ENCODE measurements at regions not wholly inside any gene's neighbourhood (a gene's known extent, or its start where the extent isn't known, plus 50 kb on each side); places are given as distances from the start of the nearest gene placed in this dataset.

- H3K4me1 Mint-ChIP-seq (ENCODE audit: low read depth): no peaks in the 10 kb centered on the region
- no peak for TF ChIP-seq CTCF (IDR thresholded peaks at IDR 0.05)
- H3K36me3 Mint-ChIP-seq (ENCODE audit: low read depth): no peaks in the 10 kb centered on the region
- H3K9me3 Mint-ChIP-seq: no peaks in the 10 kb centered on the region; the same call in 1 of the 2 replicates
- DNase-seq: no peak
- H3K27me3 Mint-ChIP-seq (ENCODE audit: insufficient read depth): peaks cover 2% of the 10 kb centered on the region; the same call in 1 of the 2 replicates
- no peak overlapping the region for H3K4me3 Mint-ChIP-seq
- no peak overlapping the region for H3K27ac Mint-ChIP-seq
Measured at GRCh38 chr2:58866527-58866926, 625.4 kb upstream of the FANCL start.

GRCh38 chr2:58866040-58866439, 624.9 kb upstream of the FANCL start:
- DNase-seq: no peak
- H3K9me3 Mint-ChIP-seq: no peaks in the 10 kb centered on the region; the same call in 1 of the 2 replicates
- H3K27me3 Mint-ChIP-seq (ENCODE audit: insufficient read depth): peaks cover 2% of the 10 kb centered on the region; the same call in 1 of the 2 replicates
- H3K4me1 Mint-ChIP-seq (ENCODE audit: low read depth): no peaks in the 10 kb centered on the region
- no peaks in the 10 kb centered on the region for H3K36me3 Mint-ChIP-seq (ENCODE audit: low read depth)
- H3K4me3 Mint-ChIP-seq: no peak overlapping the region
- H3K27ac Mint-ChIP-seq: no peak overlapping the region
- no peak for TF ChIP-seq CTCF (IDR thresholded peaks at IDR 0.05)

- H3K4me3 Mint-ChIP-seq: no peak overlapping the region
- H3K27ac Mint-ChIP-seq: no peak overlapping the region
Measured at GRCh38 chr2:58865436-58865835, 624.3 kb upstream of the FANCL start.

GRCh38 chr2:58862244-58862643, 621.1 kb upstream of the FANCL start:
- Mint-ChIP-seq H3K36me3 (ENCODE audit: low read depth) (no peaks in the 10 kb centered on the region), H3K27me3 (ENCODE audit: insufficient read depth) (peaks cover 2% of the 10 kb centered on the region; the same call in 1 of the 2 replicates)

More at GRCh38 chr2:58865436-58865835, 624.3 kb upstream of the FANCL start:
- H3K9me3 Mint-ChIP-seq: no peaks in the 10 kb centered on the region; the same call in 1 of the 2 replicates
- TF ChIP-seq CTCF (IDR thresholded peaks at IDR 0.05): no peak
- H3K4me1 Mint-ChIP-seq (ENCODE audit: low read depth): no peaks in the 10 kb centered on the region
- peaks cover 2% of the 10 kb centered on the region; the same call in 1 of the 2 replicates for H3K27me3 Mint-ChIP-seq (ENCODE audit: insufficient read depth)
- H3K36me3 Mint-ChIP-seq (ENCODE audit: low read depth): no peaks in the 10 kb centered on the region
- DNase-seq: no peak

GRCh38 chr2:58860586-58860985, 619.5 kb upstream of the FANCL start:
- peaks cover 7% of the 10 kb centered on the region; the same call in 1 of the 2 replicates for H3K27me3 Mint-ChIP-seq (ENCODE audit: insufficient read depth)
- H3K36me3 Mint-ChIP-seq (ENCODE audit: low read depth): no peaks in the 10 kb centered on the region
- H3K9me3 Mint-ChIP-seq: peaks cover 4% of the 10 kb centered on the region; the same call in 1 of the 2 replicates
- no peak for TF ChIP-seq CTCF (IDR thresholded peaks at IDR 0.05)
- H3K4me3 Mint-ChIP-seq: no peak overlapping the region
- H3K4me1 Mint-ChIP-seq (ENCODE audit: low read depth): no peaks in the 10 kb centered on the region
- DNase-seq: no peak
- no peak overlapping the region for H3K27ac Mint-ChIP-seq

More at GRCh38 chr2:58862244-58862643, 621.1 kb upstream of the FANCL start:
- no peak for TF ChIP-seq CTCF (IDR thresholded peaks at IDR 0.05)
- Mint-ChIP-seq H3K4me3 (no peak overlapping the region), H3K4me1 (ENCODE audit: low read depth) (no peaks in the 10 kb centered on the region), H3K9me3 (no peaks in the 10 kb centered on the region; the same call in 1 of the 2 replicates), H3K27ac (no peak overlapping the region)
- no peak for DNase-seq

Measured in HFFc6 (cell line).